Neural cell (in vitro differentiated cells): ENCODE measurements at regions not wholly inside any gene's neighbourhood (a gene's known extent, or its start where the extent isn't known, plus 50 kb on each side); places are given as distances from the start of the nearest gene placed in this dataset.

Experiments
- H2AFZ ChIP-seq: fragments of 200-600, 300-800 bp; sonication (generic), shearing (Covaris generic); 2 replicates; pipeline ENCODE4 v1.6.0; 2014; ENCODE audit warnings: low read depth, mild to moderate bottlenecking, antibody characterized with exemption, low read length, moderate library complexity
- H3F3A ChIP-seq: fragments of 200-600 bp; shearing (Covaris generic); 2 replicates; pipeline ENCODE4 v1.6.1; 2016; ENCODE audit warnings: mild to moderate bottlenecking, moderate library complexity, mixed read lengths, antibody characterized with exemption, low read length; ENCODE audit not compliant: insufficient read depth, poor library complexity, severe bottlenecking
- H3K27ac ChIP-seq: fragments of 200-600, 300-800 bp; sonication (generic), shearing (Covaris generic); 2 replicates; pipeline ENCODE4 v1.5.1; 2014; ENCODE audit warnings: mild to moderate bottlenecking, low read length, moderate library complexity
- H3K27me3 ChIP-seq: fragments of 300-800, 200-600 bp; sonication (generic), shearing (Covaris generic); 2 replicates; pipeline ENCODE4 v1.6.0; 2014; ENCODE audit warnings: mild to moderate bottlenecking, low read depth, low read length, moderate library complexity; ENCODE audit not compliant: insufficient read depth
- H3K36me3 ChIP-seq: fragments of 300-800, 200-600 bp; sonication (generic), shearing (Covaris generic); 2 replicates; pipeline ENCODE4 v1.5.1; 2014; ENCODE audit warnings: mild to moderate bottlenecking, antibody characterized with exemption, low read length, moderate library complexity; ENCODE audit not compliant: insufficient read depth
- H3K4me2 ChIP-seq: fragments of 300-800, 200-600 bp; sonication (generic), shearing (Covaris generic); 2 replicates; pipeline ENCODE4 v1.6.0; 2014; ENCODE audit warnings: mild to moderate bottlenecking, low read length
- H3K4me3 ChIP-seq: fragments of 300-800, 200-600 bp; sonication (generic), shearing (Covaris generic); 2 replicates; pipeline ENCODE4 v1.5.1; 2014; ENCODE audit warnings: mild to moderate bottlenecking, low read length, moderate library complexity
- H3K79me2 ChIP-seq: fragments of 200-600 bp; shearing (Covaris generic); replicated peaks from 2 replicates; pipeline ENCODE4 v1.6.0; 2014; ENCODE audit warnings: mild to moderate bottlenecking, low read length, moderate library complexity; ENCODE audit not compliant: insufficient read depth
- H3K9ac ChIP-seq: fragments of 300-800, 200-600 bp; sonication (generic), shearing (Covaris generic); 2 replicates; pipeline ENCODE4 v1.6.1; 2016; ENCODE audit warnings: mild to moderate bottlenecking, low read length, mixed read lengths
- H3K9me2 ChIP-seq: fragments of 200-600 bp; shearing (Covaris generic); 2 replicates; pipeline ENCODE4 v1.6.1; 2016; ENCODE audit warnings: mild to moderate bottlenecking, low read length, mixed read lengths; ENCODE audit not compliant: insufficient read depth
- H3K9me3 ChIP-seq: fragments of 200-600, 300-800 bp; sonication (generic), shearing (Covaris generic); 2 replicates; pipeline ENCODE4 v1.6.1; 2016; ENCODE audit warnings: mild to moderate bottlenecking, mixed run types, low read length, moderate library complexity, mixed read lengths
- H4K20me1 ChIP-seq: fragments of 200-600 bp; shearing (Covaris generic); 2 replicates; pipeline ENCODE4 v1.6.1; 2016; ENCODE audit warnings: mild to moderate bottlenecking, mixed run types; ENCODE audit not compliant: insufficient read depth
- CTCF ChIP-seq: fragments of 450-650 bp; IDR thresholded peaks from 2 replicates; pipeline ENCODE4 v1.5.1; 2014; ENCODE audit warnings: antibody characterized with exemption, mild to moderate bottlenecking, moderate library complexity; ENCODE audit not compliant: poor library complexity, severe bottlenecking
- EP300 ChIP-seq: fragments of 450-650 bp; conservative IDR thresholded peaks from 2 replicates; pipeline ENCODE4 v1.6.1; 2014; ENCODE audit warnings: antibody characterized with exemption, mild to moderate bottlenecking, moderate library complexity; ENCODE audit not compliant: poor library complexity, severe bottlenecking
- EZH2 ChIP-seq: fragments of 200-600, 300-800 bp; shearing (Covaris generic), sonication (generic); IDR thresholded peaks from 2 replicates; pipeline ENCODE4 v1.6.1; 2014; ENCODE audit warnings: antibody characterized with exemption, low read length, borderline replicate concordance, mild to moderate bottlenecking; ENCODE audit not compliant: insufficient read depth, poor library complexity, severe bottlenecking
- MXI1 ChIP-seq: fragments of 450-650 bp; conservative IDR thresholded peaks from 2 replicates; pipeline ENCODE4 v1.6.1; 2014; ENCODE audit warnings: antibody characterized with exemption, mild to moderate bottlenecking; ENCODE audit not compliant: poor library complexity, severe bottlenecking
- POLR2AphosphoS5 ChIP-seq: IDR thresholded peaks from 2 replicates; pipeline ENCODE4 v1.6.1; 2012
- RAD21 ChIP-seq: fragments of 450-650 bp; conservative IDR thresholded peaks from 2 replicates; pipeline ENCODE4 v1.6.1; 2014; ENCODE audit warnings: antibody characterized with exemption, mild to moderate bottlenecking, moderate library complexity
- SMC3 ChIP-seq: fragments of 450-650 bp; conservative IDR thresholded peaks from 2 replicates; pipeline ENCODE4 v1.6.1; 2014; ENCODE audit warnings: antibody characterized with exemption, mild to moderate bottlenecking, moderate library complexity; ENCODE audit not compliant: poor library complexity
- TAF1 ChIP-seq: IDR thresholded peaks from 2 replicates; pipeline ENCODE4 v1.6.1; 2012; ENCODE audit warnings: low read depth
- TF ChIP-seq, protein P1 (sequence below): IDR thresholded peaks from 2 replicates; pipeline ENCODE4 v1.6.1; 2012; ENCODE audit warnings: borderline replicate concordance

DNA sequence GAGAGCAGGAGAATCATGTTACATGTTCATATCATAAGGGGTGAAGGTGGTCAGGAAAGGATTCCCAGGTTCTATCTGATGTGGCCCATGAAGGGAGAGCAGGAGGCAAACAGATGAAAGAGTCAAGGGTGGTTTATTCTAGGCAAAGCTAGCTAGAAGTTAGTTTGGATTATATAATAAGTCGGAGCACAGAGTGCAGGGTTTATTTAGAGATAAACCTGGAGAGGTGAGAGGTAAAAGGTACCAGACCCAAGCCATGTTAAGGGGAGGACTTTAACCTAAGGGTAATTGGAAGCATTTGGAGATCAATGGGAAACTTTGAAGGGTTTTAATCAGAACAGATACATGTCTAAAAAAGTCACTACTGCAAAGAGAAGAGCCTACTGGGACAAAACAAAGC, 69.2 kb upstream of the LRATD1 start:
- no peak overlapping the region for H3K4me3 ChIP-seq
- H3K9me3 ChIP-seq, result no peaks in the 10 kb centered on the region
- H3K79me2 ChIP-seq, result no peaks in the 10 kb centered on the region

DNA sequence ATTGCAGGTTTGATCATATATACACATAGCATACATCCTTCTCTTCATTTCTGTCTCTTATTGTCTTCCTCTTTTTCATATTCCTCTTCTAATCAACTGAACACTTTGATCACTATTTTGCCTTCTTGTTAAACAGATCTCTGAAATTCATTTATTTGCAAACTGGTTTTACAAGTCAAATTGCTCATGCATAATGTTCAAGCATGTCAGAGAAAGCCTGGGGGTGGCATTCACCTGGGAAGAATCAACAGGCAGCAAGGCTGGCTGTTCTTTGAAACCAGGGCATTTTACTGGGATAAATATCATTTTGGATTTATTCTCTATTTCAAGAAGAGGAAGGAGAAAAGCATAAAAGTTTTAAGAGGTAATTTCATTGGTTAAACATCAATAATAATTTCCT, 66.9 kb upstream of the LRATD1 start:
- no peak overlapping the region for H2AFZ ChIP-seq
- H3K36me3 ChIP-seq, result no peaks in the 10 kb centered on the region
- no peak overlapping the region for H3K9ac ChIP-seq
- no peak overlapping the region for H3K4me3 ChIP-seq
- H3K4me2 ChIP-seq, result no peak overlapping the region
- no peaks in the 10 kb centered on the region for H3K9me2 ChIP-seq
- H3K27ac ChIP-seq, result no peak overlapping the region
- no peaks in the 10 kb centered on the region for H4K20me1 ChIP-seq
- TF ChIP-seq EZH2 (no peak), EP300 (no peak), MXI1 (no peak), RAD21 (no peak)
- TF ChIP-seq, protein P1, sequence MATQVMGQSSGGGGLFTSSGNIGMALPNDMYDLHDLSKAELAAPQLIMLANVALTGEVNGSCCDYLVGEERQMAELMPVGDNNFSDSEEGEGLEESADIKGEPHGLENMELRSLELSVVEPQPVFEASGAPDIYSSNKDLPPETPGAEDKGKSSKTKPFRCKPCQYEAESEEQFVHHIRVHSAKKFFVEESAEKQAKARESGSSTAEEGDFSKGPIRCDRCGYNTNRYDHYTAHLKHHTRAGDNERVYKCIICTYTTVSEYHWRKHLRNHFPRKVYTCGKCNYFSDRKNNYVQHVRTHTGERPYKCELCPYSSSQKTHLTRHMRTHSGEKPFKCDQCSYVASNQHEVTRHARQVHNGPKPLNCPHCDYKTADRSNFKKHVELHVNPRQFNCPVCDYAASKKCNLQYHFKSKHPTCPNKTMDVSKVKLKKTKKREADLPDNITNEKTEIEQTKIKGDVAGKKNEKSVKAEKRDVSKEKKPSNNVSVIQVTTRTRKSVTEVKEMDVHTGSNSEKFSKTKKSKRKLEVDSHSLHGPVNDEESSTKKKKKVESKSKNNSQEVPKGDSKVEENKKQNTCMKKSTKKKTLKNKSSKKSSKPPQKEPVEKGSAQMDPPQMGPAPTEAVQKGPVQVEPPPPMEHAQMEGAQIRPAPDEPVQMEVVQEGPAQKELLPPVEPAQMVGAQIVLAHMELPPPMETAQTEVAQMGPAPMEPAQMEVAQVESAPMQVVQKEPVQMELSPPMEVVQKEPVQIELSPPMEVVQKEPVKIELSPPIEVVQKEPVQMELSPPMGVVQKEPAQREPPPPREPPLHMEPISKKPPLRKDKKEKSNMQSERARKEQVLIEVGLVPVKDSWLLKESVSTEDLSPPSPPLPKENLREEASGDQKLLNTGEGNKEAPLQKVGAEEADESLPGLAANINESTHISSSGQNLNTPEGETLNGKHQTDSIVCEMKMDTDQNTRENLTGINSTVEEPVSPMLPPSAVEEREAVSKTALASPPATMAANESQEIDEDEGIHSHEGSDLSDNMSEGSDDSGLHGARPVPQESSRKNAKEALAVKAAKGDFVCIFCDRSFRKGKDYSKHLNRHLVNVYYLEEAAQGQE, result no peak
- H3K27me3 ChIP-seq, result no peaks in the 10 kb centered on the region
- no peaks in the 10 kb centered on the region for H3F3A ChIP-seq
- no peaks in the 10 kb centered on the region for H3K9me3 ChIP-seq
- H3K79me2 ChIP-seq, result no peaks in the 10 kb centered on the region

More for the DNA sequence above, 69.2 kb upstream of the LRATD1 start:
- Histone ChIP-seq H3K27ac (no peak overlapping the region), H3K27me3 (no peaks in the 10 kb centered on the region), H3K9ac (no peak overlapping the region), H2AFZ (no peak overlapping the region), H3K9me2 (no peaks in the 10 kb centered on the region), H3K4me2 (no peak overlapping the region), H3F3A (no peaks in the 10 kb centered on the region), H4K20me1 (no peaks in the 10 kb centered on the region), H3K36me3 (no peaks in the 10 kb centered on the region)
- TF ChIP-seq EP300 (no peak), RAD21 (no peak), CTCF (no peak), EZH2 (no peak), POLR2AphosphoS5 (no peak), TAF1 (no peak), SMC3 (no peak), MXI1 (no peak)
- TF ChIP-seq, protein P1, result no peak
